ENCODE measurements at regions not wholly inside any gene's neighbourhood (a gene's known extent, or its start where the extent isn't known, plus 50 kb on each side); places are given as distances from the start of the nearest gene placed in this dataset.

DNA sequence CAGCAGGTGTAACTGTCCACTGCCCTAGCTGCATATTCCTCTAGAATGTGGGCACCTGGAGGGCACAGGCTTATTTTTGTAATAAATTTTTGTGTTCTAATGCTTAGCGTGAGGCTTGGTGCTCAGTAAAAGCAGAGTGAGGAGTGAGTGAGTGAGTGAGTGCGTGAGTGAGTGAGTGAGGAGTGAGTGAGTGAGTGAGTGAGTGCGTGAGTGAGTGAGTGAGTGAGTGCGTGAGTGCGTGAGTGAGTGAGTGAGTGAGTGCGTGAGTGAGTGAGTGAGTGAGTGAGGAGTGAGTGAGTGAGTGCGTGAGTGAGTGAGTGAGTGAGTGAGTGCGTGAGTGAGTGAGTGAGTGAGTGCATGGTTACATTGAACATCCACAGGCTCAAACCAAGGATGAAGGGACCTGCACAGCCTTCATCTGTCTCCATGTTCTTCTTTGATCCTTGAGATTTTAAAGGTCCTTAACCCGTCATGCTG, 371.5 kb downstream of the MED10 start:
- TF ChIP-seq POLR2A (IDR thresholded peaks at IDR 0.05) (no peak), POLR2AphosphoS5 (IDR thresholded peaks at IDR 0.05) (no peak), EP300 (IDR thresholded peaks at IDR 0.05) (no peak)
- TF ChIP-seq, protein P1, sequence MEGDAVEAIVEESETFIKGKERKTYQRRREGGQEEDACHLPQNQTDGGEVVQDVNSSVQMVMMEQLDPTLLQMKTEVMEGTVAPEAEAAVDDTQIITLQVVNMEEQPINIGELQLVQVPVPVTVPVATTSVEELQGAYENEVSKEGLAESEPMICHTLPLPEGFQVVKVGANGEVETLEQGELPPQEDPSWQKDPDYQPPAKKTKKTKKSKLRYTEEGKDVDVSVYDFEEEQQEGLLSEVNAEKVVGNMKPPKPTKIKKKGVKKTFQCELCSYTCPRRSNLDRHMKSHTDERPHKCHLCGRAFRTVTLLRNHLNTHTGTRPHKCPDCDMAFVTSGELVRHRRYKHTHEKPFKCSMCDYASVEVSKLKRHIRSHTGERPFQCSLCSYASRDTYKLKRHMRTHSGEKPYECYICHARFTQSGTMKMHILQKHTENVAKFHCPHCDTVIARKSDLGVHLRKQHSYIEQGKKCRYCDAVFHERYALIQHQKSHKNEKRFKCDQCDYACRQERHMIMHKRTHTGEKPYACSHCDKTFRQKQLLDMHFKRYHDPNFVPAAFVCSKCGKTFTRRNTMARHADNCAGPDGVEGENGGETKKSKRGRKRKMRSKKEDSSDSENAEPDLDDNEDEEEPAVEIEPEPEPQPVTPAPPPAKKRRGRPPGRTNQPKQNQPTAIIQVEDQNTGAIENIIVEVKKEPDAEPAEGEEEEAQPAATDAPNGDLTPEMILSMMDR (IDR thresholded peaks at IDR 0.05) = no peak
- no peaks in the 10 kb centered on the region for H3K9me3 ChIP-seq

DNA sequence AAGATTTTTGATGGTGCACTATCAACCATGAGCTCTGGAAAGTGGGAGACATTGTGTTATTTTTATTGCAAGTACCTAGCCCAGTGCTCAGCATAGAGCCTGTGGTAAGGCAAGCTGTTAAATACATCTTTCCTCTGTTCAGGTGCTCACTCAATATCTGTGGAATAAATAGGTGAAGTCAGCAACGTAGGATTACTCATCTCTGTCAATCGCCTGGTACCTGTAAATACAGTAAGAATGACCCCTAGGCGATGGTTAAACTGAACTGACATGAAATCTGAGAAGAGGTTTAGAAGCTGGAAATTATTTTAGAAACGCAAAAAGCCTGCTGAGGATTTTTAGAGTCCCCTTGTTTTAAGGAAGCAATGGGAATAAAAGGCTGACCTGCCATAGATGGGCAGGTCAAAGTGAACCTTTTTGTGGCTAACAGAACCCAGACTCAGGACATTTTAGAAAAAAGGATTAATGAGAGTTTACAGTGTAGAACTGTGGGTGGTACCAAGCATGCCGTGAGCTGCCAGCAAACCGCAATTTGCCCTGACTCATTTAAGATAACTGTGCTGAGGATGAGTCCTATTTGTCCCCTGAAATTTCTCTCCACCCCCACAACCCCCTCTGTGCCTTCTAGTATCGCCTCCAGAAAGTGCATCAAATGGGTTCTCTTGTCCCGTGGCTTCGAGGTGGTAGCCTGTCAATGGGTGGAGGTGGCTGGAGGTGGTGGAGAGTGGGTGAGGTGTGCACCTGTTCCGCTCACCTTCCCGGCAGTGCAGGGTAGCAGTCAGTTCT, 375.1 kb downstream of the MED10 start:
- H3K27ac ChIP-seq = no peak overlapping the region
- no peak overlapping the region for H3K4me3 ChIP-seq
- no peaks in the 10 kb centered on the region for H3K4me1 ChIP-seq
- no peaks in the 10 kb centered on the region for H3K27me3 ChIP-seq
- 80 to 83% methylated on average over 11 of the region's 11 CpGs for WGBS, 2 donors
- no peak for TF ChIP-seq POLR2AphosphoS5 (IDR thresholded peaks at IDR 0.05)
- TF ChIP-seq EP300 (IDR thresholded peaks at IDR 0.05) = no peak
- TF ChIP-seq POLR2A (IDR thresholded peaks at IDR 0.05) = no peak
- TF ChIP-seq, protein P1 (IDR thresholded peaks at IDR 0.05) = no peak
- intact Hi-C loops (cut with DNase I) = no loop called here
- no peaks in the 10 kb centered on the region for H3K36me3 ChIP-seq
- DNase-seq = no peak
- H3K9me3 ChIP-seq = no peaks in the 10 kb centered on the region

More for the DNA sequence above, 371.5 kb downstream of the MED10 start:
- no peak for DNase-seq
- Histone ChIP-seq H3K4me1 (no peaks in the 10 kb centered on the region), H3K36me3 (no peaks in the 10 kb centered on the region), H3K4me3 (no peak overlapping the region), H3K27ac (no peak overlapping the region), H3K27me3 (no peaks in the 10 kb centered on the region)
- intact Hi-C loops (cut with DNase I) = no loop called here
- WGBS, 2 donors = 80 to 88% methylated on average over 8 to 9 of the region's 9 CpGs

DNA sequence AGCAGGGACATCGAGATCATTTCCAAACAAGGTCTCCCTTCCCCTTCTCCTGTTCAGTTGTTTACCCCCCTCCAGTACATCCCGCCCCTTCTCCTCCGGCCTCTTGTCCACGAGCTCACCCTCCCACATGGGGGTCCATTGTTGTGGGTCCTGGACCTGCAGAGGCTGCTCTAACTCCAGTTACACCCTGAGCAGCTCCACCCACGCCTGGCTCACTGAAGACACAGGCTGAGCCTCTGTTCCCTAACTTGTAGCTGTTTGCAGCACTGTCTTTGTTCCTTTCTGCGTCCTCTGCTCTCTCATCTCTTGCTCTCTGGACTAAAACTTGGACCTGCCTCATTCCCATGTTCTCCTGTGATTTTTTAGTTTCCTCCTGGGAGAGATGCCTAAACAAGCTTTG, 377.5 kb downstream of the MED10 start:
- no peak overlapping the region for H3K27ac ChIP-seq
- DNase-seq = no peak
- WGBS, 2 donors = 24 to 52% methylated on average over 6 of the region's 6 CpGs

DNA sequence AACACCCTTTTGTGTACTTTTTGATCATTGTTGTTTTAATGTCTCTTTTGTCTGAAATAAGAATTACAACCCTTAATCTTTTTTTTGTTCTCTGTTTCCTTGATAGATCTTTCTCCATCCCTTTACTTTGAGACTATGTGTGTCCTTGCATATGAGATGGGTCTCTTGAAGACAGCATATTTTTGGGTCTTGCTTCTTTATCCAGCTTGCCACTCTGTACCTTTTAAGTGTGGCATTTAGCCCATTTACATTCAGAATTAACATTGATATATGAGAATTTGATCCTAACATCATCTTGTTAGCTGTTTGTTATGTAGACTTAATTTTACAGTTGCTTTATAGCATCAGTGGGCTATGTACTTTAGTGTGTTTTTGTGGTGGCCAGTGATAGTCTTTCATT, 382.5 kb downstream of the MED10 start:
- H3K27me3 ChIP-seq = no peaks in the 10 kb centered on the region
- TF ChIP-seq POLR2AphosphoS5 (IDR thresholded peaks at IDR 0.05) (no peak), POLR2A (IDR thresholded peaks at IDR 0.05) (no peak), EP300 (IDR thresholded peaks at IDR 0.05) (no peak)
- TF ChIP-seq, protein P1 (IDR thresholded peaks at IDR 0.05) = no peak
- no peak overlapping the region for H3K4me3 ChIP-seq
- H3K36me3 ChIP-seq = no peaks in the 10 kb centered on the region
- no peak overlapping the region for H3K27ac ChIP-seq
- intact Hi-C loops (cut with DNase I) = no loop called here
- H3K9me3 ChIP-seq = peaks cover 0 to 11% (median 7%) of the 10 kb centered on the region in 4 donors
- no peaks in the 10 kb centered on the region for H3K4me1 ChIP-seq
- DNase-seq = no peak

More for the DNA sequence above, 377.5 kb downstream of the MED10 start:
- no peaks in the 10 kb centered on the region for H3K4me1 ChIP-seq
- intact Hi-C loops (cut with DNase I) = no loop called here
- H3K9me3 ChIP-seq = peaks cover 0 to 3% (median 0%) of the 10 kb centered on the region in 4 donors
- H3K36me3 ChIP-seq = no peaks in the 10 kb centered on the region
- TF ChIP-seq EP300 (IDR thresholded peaks at IDR 0.05) (no peak), POLR2AphosphoS5 (IDR thresholded peaks at IDR 0.05) (no peak), POLR2A (IDR thresholded peaks at IDR 0.05) (no peak)
- TF ChIP-seq, protein P1 (IDR thresholded peaks at IDR 0.05) = no peak
- no peaks in the 10 kb centered on the region for H3K27me3 ChIP-seq
- no peak overlapping the region for H3K4me3 ChIP-seq

Data from sigmoid colon (tissue), 6 donors.